ENCODE measurements at regions not wholly inside any gene's neighbourhood (a gene's known extent, or its start where the extent isn't known, plus 50 kb on each side); places are given as distances from the start of the nearest gene placed in this dataset.

DNA sequence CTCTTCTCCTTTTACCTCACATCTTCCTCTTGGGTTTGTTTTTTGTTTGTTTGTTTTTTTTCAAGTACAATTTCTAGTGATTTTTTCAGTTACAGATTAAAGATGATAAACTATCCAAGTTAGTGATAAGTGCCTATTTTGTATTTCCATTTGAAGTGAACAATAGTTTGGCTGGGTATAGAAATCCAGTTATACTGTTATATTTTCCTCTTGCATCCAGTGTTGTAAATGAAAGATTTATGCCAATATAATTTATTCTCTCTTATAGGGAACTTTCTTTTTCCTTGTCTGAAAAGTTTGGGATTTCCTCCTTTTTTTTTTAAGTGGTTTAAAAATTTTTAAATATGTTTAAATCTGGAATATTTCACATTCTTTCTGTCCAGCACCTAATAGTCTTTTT, 169.4 kb downstream of the CPEB2 start:
- TF ChIP-seq RELA (IDR thresholded peaks at IDR 0.05; ENCODE audit: borderline replicate concordance, partially characterized antibody) = no peak
- TF ChIP-seq NFIC (IDR thresholded peaks at IDR 0.05; ENCODE audit: low read depth, low read length) = no peak
- TF ChIP-seq EZH2 (IDR thresholded peaks at IDR 0.05; ENCODE audit: borderline replicate concordance, control insufficient read depth, low read depth, low read length) = no peak
- TF ChIP-seq, protein P1, sequence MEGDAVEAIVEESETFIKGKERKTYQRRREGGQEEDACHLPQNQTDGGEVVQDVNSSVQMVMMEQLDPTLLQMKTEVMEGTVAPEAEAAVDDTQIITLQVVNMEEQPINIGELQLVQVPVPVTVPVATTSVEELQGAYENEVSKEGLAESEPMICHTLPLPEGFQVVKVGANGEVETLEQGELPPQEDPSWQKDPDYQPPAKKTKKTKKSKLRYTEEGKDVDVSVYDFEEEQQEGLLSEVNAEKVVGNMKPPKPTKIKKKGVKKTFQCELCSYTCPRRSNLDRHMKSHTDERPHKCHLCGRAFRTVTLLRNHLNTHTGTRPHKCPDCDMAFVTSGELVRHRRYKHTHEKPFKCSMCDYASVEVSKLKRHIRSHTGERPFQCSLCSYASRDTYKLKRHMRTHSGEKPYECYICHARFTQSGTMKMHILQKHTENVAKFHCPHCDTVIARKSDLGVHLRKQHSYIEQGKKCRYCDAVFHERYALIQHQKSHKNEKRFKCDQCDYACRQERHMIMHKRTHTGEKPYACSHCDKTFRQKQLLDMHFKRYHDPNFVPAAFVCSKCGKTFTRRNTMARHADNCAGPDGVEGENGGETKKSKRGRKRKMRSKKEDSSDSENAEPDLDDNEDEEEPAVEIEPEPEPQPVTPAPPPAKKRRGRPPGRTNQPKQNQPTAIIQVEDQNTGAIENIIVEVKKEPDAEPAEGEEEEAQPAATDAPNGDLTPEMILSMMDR (IDR thresholded peaks at IDR 0.05 in 2 of 3, conservative IDR thresholded peaks at IDR 0.05 in 1 of 3; ENCODE audit: control insufficient read depth in 2 of 3, extremely low read depth in 1 of 3, insufficient read depth in 1 of 3, low read depth in 3 of 3, low read length in 3 of 3) = no peak
- TF ChIP-seq, protein P2, sequence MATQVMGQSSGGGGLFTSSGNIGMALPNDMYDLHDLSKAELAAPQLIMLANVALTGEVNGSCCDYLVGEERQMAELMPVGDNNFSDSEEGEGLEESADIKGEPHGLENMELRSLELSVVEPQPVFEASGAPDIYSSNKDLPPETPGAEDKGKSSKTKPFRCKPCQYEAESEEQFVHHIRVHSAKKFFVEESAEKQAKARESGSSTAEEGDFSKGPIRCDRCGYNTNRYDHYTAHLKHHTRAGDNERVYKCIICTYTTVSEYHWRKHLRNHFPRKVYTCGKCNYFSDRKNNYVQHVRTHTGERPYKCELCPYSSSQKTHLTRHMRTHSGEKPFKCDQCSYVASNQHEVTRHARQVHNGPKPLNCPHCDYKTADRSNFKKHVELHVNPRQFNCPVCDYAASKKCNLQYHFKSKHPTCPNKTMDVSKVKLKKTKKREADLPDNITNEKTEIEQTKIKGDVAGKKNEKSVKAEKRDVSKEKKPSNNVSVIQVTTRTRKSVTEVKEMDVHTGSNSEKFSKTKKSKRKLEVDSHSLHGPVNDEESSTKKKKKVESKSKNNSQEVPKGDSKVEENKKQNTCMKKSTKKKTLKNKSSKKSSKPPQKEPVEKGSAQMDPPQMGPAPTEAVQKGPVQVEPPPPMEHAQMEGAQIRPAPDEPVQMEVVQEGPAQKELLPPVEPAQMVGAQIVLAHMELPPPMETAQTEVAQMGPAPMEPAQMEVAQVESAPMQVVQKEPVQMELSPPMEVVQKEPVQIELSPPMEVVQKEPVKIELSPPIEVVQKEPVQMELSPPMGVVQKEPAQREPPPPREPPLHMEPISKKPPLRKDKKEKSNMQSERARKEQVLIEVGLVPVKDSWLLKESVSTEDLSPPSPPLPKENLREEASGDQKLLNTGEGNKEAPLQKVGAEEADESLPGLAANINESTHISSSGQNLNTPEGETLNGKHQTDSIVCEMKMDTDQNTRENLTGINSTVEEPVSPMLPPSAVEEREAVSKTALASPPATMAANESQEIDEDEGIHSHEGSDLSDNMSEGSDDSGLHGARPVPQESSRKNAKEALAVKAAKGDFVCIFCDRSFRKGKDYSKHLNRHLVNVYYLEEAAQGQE (IDR thresholded peaks at IDR 0.05; ENCODE audit: low read depth, low read length) = no peak
- no peak for TF ChIP-seq POLR2A (IDR thresholded peaks at IDR 0.05; ENCODE audit: low read depth, low read length)
- TF ChIP-seq, protein P3, sequence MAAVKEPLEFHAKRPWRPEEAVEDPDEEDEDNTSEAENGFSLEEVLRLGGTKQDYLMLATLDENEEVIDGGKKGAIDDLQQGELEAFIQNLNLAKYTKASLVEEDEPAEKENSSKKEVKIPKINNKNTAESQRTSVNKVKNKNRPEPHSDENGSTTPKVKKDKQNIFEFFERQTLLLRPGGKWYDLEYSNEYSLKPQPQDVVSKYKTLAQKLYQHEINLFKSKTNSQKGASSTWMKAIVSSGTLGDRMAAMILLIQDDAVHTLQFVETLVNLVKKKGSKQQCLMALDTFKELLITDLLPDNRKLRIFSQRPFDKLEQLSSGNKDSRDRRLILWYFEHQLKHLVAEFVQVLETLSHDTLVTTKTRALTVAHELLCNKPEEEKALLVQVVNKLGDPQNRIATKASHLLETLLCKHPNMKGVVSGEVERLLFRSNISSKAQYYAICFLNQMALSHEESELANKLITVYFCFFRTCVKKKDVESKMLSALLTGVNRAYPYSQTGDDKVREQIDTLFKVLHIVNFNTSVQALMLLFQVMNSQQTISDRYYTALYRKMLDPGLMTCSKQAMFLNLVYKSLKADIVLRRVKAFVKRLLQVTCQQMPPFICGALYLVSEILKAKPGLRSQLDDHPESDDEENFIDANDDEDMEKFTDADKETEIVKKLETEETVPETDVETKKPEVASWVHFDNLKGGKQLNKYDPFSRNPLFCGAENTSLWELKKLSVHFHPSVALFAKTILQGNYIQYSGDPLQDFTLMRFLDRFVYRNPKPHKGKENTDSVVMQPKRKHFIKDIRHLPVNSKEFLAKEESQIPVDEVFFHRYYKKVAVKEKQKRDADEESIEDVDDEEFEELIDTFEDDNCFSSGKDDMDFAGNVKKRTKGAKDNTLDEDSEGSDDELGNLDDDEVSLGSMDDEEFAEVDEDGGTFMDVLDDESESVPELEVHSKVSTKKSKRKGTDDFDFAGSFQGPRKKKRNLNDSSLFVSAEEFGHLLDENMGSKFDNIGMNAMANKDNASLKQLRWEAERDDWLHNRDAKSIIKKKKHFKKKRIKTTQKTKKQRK (IDR thresholded peaks at IDR 0.05; ENCODE audit: low read depth, low read length) = no peak
- no peak for TF ChIP-seq ZBED1 (IDR thresholded peaks at IDR 0.05; ENCODE audit: borderline replicate concordance)
- TF ChIP-seq NFYB (IDR thresholded peaks at IDR 0.05; ENCODE audit: insufficient read depth, low read depth, low read length) = no peak
- TF ChIP-seq FOXM1 (IDR thresholded peaks at IDR 0.05; ENCODE audit: low read depth, low read length) = no peak
- no peak for TF ChIP-seq SP1 (IDR thresholded peaks at IDR 0.05; ENCODE audit: low read depth, low read length)
- TF ChIP-seq SMC3 (IDR thresholded peaks at IDR 0.05; ENCODE audit: borderline replicate concordance, low read length) = no peak
- TF ChIP-seq SPI1 (IDR thresholded peaks at IDR 0.05; ENCODE audit: borderline replicate concordance, insufficient read depth, low read depth, low read length) = no peak
